Right lobe of liver (tissue), 6 donors: ENCODE measurements at regions not wholly inside any gene's neighbourhood (a gene's known extent, or its start where the extent isn't known, plus 50 kb on each side); places are given as distances from the start of the nearest gene placed in this dataset.

Source experiments
- ATAC-seq, 4 donors: fragments of 200-7000 bp; cut with Tn5 transposase; one replicate each; pipeline ENCODE4 v1.9.1; 2020; ENCODE audit warnings: mild to moderate bottlenecking in 4 of 4, moderate library complexity in 4 of 4
- DNase-seq, 3 donors: peaks; one replicate each; pipeline ENCODE4 v3.0.0-alpha.2; 2020
- H3K27ac ChIP-seq, 3 donors: fragments of 200-600 bp; one replicate each; pipeline ENCODE4 v1.8.0; 2022
- H3K27me3 ChIP-seq, 2 donors: fragments of 200-600 bp; one replicate each; pipeline ENCODE4 v1.8.0; 2022
- H3K36me3 ChIP-seq, 4 donors: fragments of 200-600 bp; sonication (generic) in 1 of 4; one replicate each; pipeline versions ENCODE4 v1.5.1 to v1.8.0; 2017 to 2022; ENCODE audit warnings: control low read depth in 1 of 4
- H3K4me1 ChIP-seq, 4 donors: fragments of 200-600 bp; sonication (generic) in 1 of 4; one replicate each; pipeline versions ENCODE4 v1.5.1 to v1.8.0; 2017 to 2022; ENCODE audit warnings: control low read depth in 1 of 4
- H3K4me3 ChIP-seq, 3 donors: fragments of 200-600 bp; one replicate each; pipeline ENCODE4 v1.8.0; 2022
- H3K9me3 ChIP-seq, 4 donors: fragments of 200-600 bp; sonication (generic) in 1 of 4; one replicate each; pipeline versions ENCODE4 v1.5.1 to v1.8.0; 2017 to 2022; ENCODE audit warnings: control low read depth in 1 of 4
- CTCF ChIP-seq, 4 donors: fragments of 200-600 bp in 3 of 4; fragments of 450-650 bp in 1 of 4; IDR thresholded peaks; one replicate each; pipeline versions ENCODE4 v1.5.1 to v1.8.0; 2016 to 2022; ENCODE audit warnings: antibody characterized with exemption in 4 of 4, mild to moderate bottlenecking in 2 of 4
- POLR2A ChIP-seq: fragments of 450-650 bp; IDR thresholded peaks from one replicate; pipeline ENCODE4 v1.6.1; 2017; ENCODE audit warnings: antibody characterized with exemption, mild to moderate bottlenecking
- WGBS: methylation state at CpG from one replicate; pipeline ENCODE4 v1.1.6; 2018; ENCODE audit warnings: low coverage, low lambda C conversion rate; ENCODE audit not compliant: insufficient coverage; ENCODE audit errors: missing lambda C conversion rate; 5-methylcytosine and 5-hydroxymethylcytosine counted together
- intact Hi-C, 2 donors: fragments of 100-400 bp; cut with DNase I; formaldehyde crosslinking; loops; one replicate each; pipeline versions ENCODE4 v1.11.2 to v1.14.1; 2022
- donor health status: DM: no; HTN: yes; CAD: no.
- donor health status: DM: no; HTN: no; CAD: no.
- donor health status: DM: no; HTN: no; CAD: no.
- donor health status: DM: no; HTN: yes; CAD: no.
- donor health status: DM: no; HTN: yes; CAD: no.

DNA sequence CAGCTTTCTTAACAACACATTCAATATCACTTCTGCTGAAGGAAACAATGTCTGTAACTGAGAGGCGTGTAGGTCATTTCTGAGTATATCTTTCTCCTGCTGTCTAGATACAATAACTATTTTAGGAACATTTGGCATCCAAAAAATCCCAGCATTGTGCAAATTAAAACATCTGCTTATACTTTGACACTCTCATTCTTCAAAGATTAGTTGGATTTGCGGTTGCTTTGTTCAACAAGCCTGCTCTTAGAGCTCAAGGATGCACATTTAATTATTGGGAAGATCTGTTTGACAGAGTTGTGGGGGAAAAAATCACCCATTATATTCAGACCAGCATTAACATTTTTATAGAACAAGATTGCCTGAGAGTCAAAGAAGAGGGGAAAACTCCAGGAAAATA lies 449.5 kb upstream of the HNRNPA3 start:
- WGBS = 39% methylated on average over 2 of the region's 2 CpGs
- no peaks in the 10 kb centered on the region for H3K9me3 ChIP-seq
- no peaks in the 10 kb centered on the region for H3K4me1 ChIP-seq
- intact Hi-C loops = no loop called here
- H3K27ac ChIP-seq = no peak overlapping the region
- no peaks in the 10 kb centered on the region for H3K36me3 ChIP-seq
- ATAC-seq = no peak
- TF ChIP-seq CTCF (IDR thresholded peaks at IDR 0.05) = no peak
- no peak for TF ChIP-seq POLR2A
- H3K4me3 ChIP-seq = no peak overlapping the region
- DNase-seq = no peak
- no peaks in the 10 kb centered on the region for H3K27me3 ChIP-seq

DNA sequence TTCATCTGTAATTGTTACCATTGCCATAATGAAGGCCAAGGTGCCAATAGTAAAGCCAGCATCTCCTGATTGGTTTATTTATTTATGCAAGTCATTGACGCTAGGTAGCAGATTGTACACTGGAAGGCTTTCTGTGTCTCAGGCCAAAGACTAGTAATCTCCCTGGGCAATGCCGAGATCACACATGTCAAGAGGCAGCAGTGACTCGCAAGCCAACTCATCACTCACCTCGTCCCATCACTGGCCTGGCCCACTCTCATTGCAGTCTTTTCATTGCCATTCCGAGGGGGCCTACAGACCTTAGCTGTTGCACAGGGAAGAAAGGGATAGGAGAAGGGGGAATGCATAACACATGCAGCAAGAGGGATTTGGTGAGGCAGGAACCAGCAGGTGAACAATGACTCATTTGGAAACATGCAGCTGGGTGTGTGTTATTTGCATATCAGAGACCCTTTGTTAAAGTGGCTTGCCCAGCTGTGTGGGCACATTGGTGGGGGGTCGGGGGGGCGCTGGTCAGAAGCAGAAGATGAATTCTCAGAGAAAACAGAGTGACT lies 448.7 kb upstream of the HNRNPA3 start:
- Histone ChIP-seq H3K27ac (no peak overlapping the region), H3K4me3 (no peak overlapping the region), H3K36me3 (no peaks in the 10 kb centered on the region), H3K4me1 (no peaks in the 10 kb centered on the region), H3K27me3 (no peaks in the 10 kb centered on the region), H3K9me3 (no peaks in the 10 kb centered on the region)
- TF ChIP-seq POLR2A (no peak), CTCF (IDR thresholded peaks at IDR 0.05) (no peak)
- intact Hi-C loops = no loop called here
- 30% methylated on average over 7 of the region's 7 CpGs for WGBS
- DNase-seq (no peak), ATAC-seq (no peak)

- no peak for DNase-seq
- no peak overlapping the region for H3K27ac ChIP-seq
- H3K4me1 ChIP-seq = no peaks in the 10 kb centered on the region
- H3K27me3 ChIP-seq = no peaks in the 10 kb centered on the region
- no peaks in the 10 kb centered on the region for H3K9me3 ChIP-seq
- TF ChIP-seq POLR2A (no peak), CTCF (IDR thresholded peaks at IDR 0.05) (no peak)
- no peak for ATAC-seq
- intact Hi-C loops = no loop called here
- H3K36me3 ChIP-seq = no peaks in the 10 kb centered on the region
- WGBS = 89% methylated on average over 6 of the region's 6 CpGs
- no peak overlapping the region for H3K4me3 ChIP-seq
These were observed 447.7 kb upstream of the HNRNPA3 start for GRCh38 chr2:176764921-176765320.

- no peak overlapping the region for H3K27ac ChIP-seq
- H3K9me3 ChIP-seq = no peaks in the 10 kb centered on the region
- no peaks in the 10 kb centered on the region for H3K36me3 ChIP-seq
- ATAC-seq (no peak), DNase-seq (no peak)
- TF ChIP-seq POLR2A (no peak), CTCF (IDR thresholded peaks at IDR 0.05) (no peak)
- H3K27me3 ChIP-seq = no peaks in the 10 kb centered on the region
- no peaks in the 10 kb centered on the region for H3K4me1 ChIP-seq
- no peak overlapping the region for H3K4me3 ChIP-seq
- intact Hi-C loops = no loop called here
- 82% methylated on average over 9 of the region's 9 CpGs for WGBS
These were observed 446.6 kb upstream of the HNRNPA3 start for GRCh38 chr2:176766005-176766404.

- DNase-seq (no peak), ATAC-seq (no peak)
- no peaks in the 10 kb centered on the region for H3K9me3 ChIP-seq
- no peak overlapping the region for H3K4me3 ChIP-seq
- H3K27me3 ChIP-seq = no peaks in the 10 kb centered on the region
- H3K36me3 ChIP-seq = no peaks in the 10 kb centered on the region
- intact Hi-C loops = no loop called here
- H3K27ac ChIP-seq = no peak overlapping the region
- no peak for TF ChIP-seq CTCF (IDR thresholded peaks at IDR 0.05)
- TF ChIP-seq POLR2A = no peak
- no peaks in the 10 kb centered on the region for H3K4me1 ChIP-seq
- 13% methylated on average over 1 of the region's 1 CpG for WGBS
These were observed 444.4 kb upstream of the HNRNPA3 start for GRCh38 chr2:176768185-176768584.
